Hepatocyte (in vitro differentiated cells): ENCODE measurements at regions not wholly inside any gene's neighbourhood (a gene's known extent, or its start where the extent isn't known, plus 50 kb on each side); places are given as distances from the start of the nearest gene placed in this dataset.

Source experiments
- CTCF ChIP-seq: fragments of 200-600 bp; sonication (generic); IDR thresholded peaks from 2 replicates; pipeline ENCODE4 v1.5.1; 2016; ENCODE audit warnings: antibody characterized with exemption, mild to moderate bottlenecking; ENCODE audit not compliant: poor library complexity
- EZH2 ChIP-seq: fragments of 200-600 bp; sonication (generic); IDR thresholded peaks from 2 replicates; pipeline ENCODE4 v1.6.1; 2016; ENCODE audit warnings: antibody characterized with exemption, mild to moderate bottlenecking, borderline replicate concordance
- EZH2phosphoT487 ChIP-seq: fragments of 200-600 bp; sonication (generic); IDR thresholded peaks from one replicate; pipeline ENCODE4 v1.6.1; 2018; ENCODE audit warnings: antibody characterized with exemption, mild to moderate bottlenecking, low read depth, moderate library complexity; ENCODE audit not compliant: unreplicated experiment, severe bottlenecking

GRCh38 chr5:91898019-91898418 lies 514.9 kb upstream of the ARRDC3 start:
- TF ChIP-seq CTCF = no peak
- TF ChIP-seq EZH2phosphoT487 = no peak
- no peak for TF ChIP-seq EZH2
